ENCODE measurements at regions not wholly inside any gene's neighbourhood (a gene's known extent, or its start where the extent isn't known, plus 50 kb on each side); places are given as distances from the start of the nearest gene placed in this dataset.

- TF ChIP-seq EZH2phosphoT487 (IDR thresholded peaks at IDR 0.05; ENCODE audit: insufficient read depth, low read depth) (no peak), EZH2 (IDR thresholded peaks at IDR 0.05; ENCODE audit: insufficient read depth, poor library complexity, severe bottlenecking) (no peak)
- no peaks in the 10 kb centered on the region; the same call in 1 of the 2 replicates for H3K27me3 ChIP-seq (replicated peaks; ENCODE audit: insufficient read depth)
- WGBS, 2 experiments (ENCODE audit: low coverage in 1 of 2, low lambda C conversion rate in 2 of 2, missing lambda C conversion rate in 2 of 2), result 10 to 15% methylated on average over 2 of the region's 2 CpGs
- H3K36me3 ChIP-seq (ENCODE audit: low read depth), result no peaks in the 10 kb centered on the region
- H2AFZ ChIP-seq, result no peak overlapping the region
- no peaks in the 10 kb centered on the region for H3K79me2 ChIP-seq (ENCODE audit: insufficient read depth)
- H3K9me2 ChIP-seq (ENCODE audit: insufficient read depth), result no peaks in the 10 kb centered on the region
- H3K9me3 ChIP-seq (ENCODE audit: low read depth), result no peaks in the 10 kb centered on the region
- H3F3A ChIP-seq (ENCODE audit: insufficient read depth), result no peaks in the 10 kb centered on the region
- no peak overlapping the region for H3K4me2 ChIP-seq (ENCODE audit: unreplicated experiment)
- peak; percentile 41 for DNase-seq
- H3K4me3 ChIP-seq, result no peak overlapping the region
- no peak overlapping the region for H3K9ac ChIP-seq
- no peak overlapping the region for H3K27ac ChIP-seq
- in situ Hi-C loops (cut with MboI), result no loop called here
- H4K20me1 ChIP-seq (ENCODE audit: insufficient read depth), result no peaks in the 10 kb centered on the region
- H3K4me1 ChIP-seq (ENCODE audit: insufficient read depth), result peaks cover 6% of the 10 kb centered on the region
Observed at GRCh38 chr2:221943076-221943810, 355.6 kb downstream of the PAX3 start.

GRCh38 chr2:221931251-221931991 lies 359.3 kb upstream of the EPHA4 start:
- WGBS, 2 experiments (ENCODE audit: low coverage in 1 of 2, low lambda C conversion rate in 2 of 2, missing lambda C conversion rate in 2 of 2), result 61 to 63% methylated on average over 6 of the region's 6 CpGs
- no peaks in the 10 kb centered on the region for H3K9me3 ChIP-seq (ENCODE audit: low read depth)
- no peaks in the 10 kb centered on the region for H3F3A ChIP-seq (ENCODE audit: insufficient read depth)
- in situ Hi-C loops (cut with MboI), result no loop called here
- no peaks in the 10 kb centered on the region for H3K9me2 ChIP-seq (ENCODE audit: insufficient read depth)
- no peak overlapping the region for H2AFZ ChIP-seq
- H3K27ac ChIP-seq, result no peak overlapping the region
- no peak overlapping the region for H3K4me3 ChIP-seq
- no peak overlapping the region for H3K4me2 ChIP-seq (ENCODE audit: unreplicated experiment)
- TF ChIP-seq EZH2phosphoT487 (IDR thresholded peaks at IDR 0.05; ENCODE audit: insufficient read depth, low read depth) (no peak), EZH2 (IDR thresholded peaks at IDR 0.05; ENCODE audit: insufficient read depth, poor library complexity, severe bottlenecking) (no peak)
- peaks cover 2% of the 10 kb centered on the region; the same call in 1 of the 2 replicates for H3K27me3 ChIP-seq (replicated peaks; ENCODE audit: insufficient read depth)
- H3K9ac ChIP-seq, result no peak overlapping the region
- no peak for DNase-seq
- no peaks in the 10 kb centered on the region for H3K4me1 ChIP-seq (ENCODE audit: insufficient read depth)
- H3K79me2 ChIP-seq (ENCODE audit: insufficient read depth), result no peaks in the 10 kb centered on the region
- H3K36me3 ChIP-seq (ENCODE audit: low read depth), result no peaks in the 10 kb centered on the region
- H4K20me1 ChIP-seq (ENCODE audit: insufficient read depth), result no peaks in the 10 kb centered on the region

GRCh38 chr2:221929259-221929658 lies 357.2 kb upstream of the EPHA4 start:
- H3K36me3 ChIP-seq (ENCODE audit: low read depth), result no peaks in the 10 kb centered on the region
- 0 to 5% methylated on average over 1 of the region's 1 CpG for WGBS, 2 experiments (ENCODE audit: low coverage in 1 of 2, low lambda C conversion rate in 2 of 2, missing lambda C conversion rate in 2 of 2)
- no peaks in the 10 kb centered on the region for H3K9me3 ChIP-seq (ENCODE audit: low read depth)

GRCh38 chr2:221926327-221926726 lies 354.2 kb upstream of the EPHA4 start:
- Histone ChIP-seq H3F3A (ENCODE audit: insufficient read depth) (no peaks in the 10 kb centered on the region), H3K9me2 (ENCODE audit: insufficient read depth) (no peaks in the 10 kb centered on the region), H3K9me3 (ENCODE audit: low read depth) (no peaks in the 10 kb centered on the region), H3K27me3 (replicated peaks; ENCODE audit: insufficient read depth) (0 out of 2 replicates have a peak, but pooled peaks cover 2% of the 10 kb centered on the region), H3K27ac (no peak overlapping the region), H2AFZ (no peak overlapping the region), H3K4me3 (no peak overlapping the region), H3K4me1 (ENCODE audit: insufficient read depth) (no peaks in the 10 kb centered on the region), H3K9ac (no peak overlapping the region), H4K20me1 (ENCODE audit: insufficient read depth) (no peaks in the 10 kb centered on the region), H3K79me2 (ENCODE audit: insufficient read depth) (no peaks in the 10 kb centered on the region), H3K36me3 (ENCODE audit: low read depth) (no peaks in the 10 kb centered on the region), H3K4me2 (ENCODE audit: unreplicated experiment) (no peak overlapping the region)
- in situ Hi-C loops (cut with MboI), result no loop called here
- no peak for DNase-seq
- 28 to 30% methylated on average over 2 of the region's 2 CpGs for WGBS, 2 experiments (ENCODE audit: low coverage in 1 of 2, low lambda C conversion rate in 2 of 2, missing lambda C conversion rate in 2 of 2)
- TF ChIP-seq EZH2 (IDR thresholded peaks at IDR 0.05; ENCODE audit: insufficient read depth, poor library complexity, severe bottlenecking) (no peak), EZH2phosphoT487 (IDR thresholded peaks at IDR 0.05; ENCODE audit: insufficient read depth, low read depth) (no peak)

More at GRCh38 chr2:221929259-221929658, 357.2 kb upstream of the EPHA4 start:
- in situ Hi-C loops (cut with MboI), result no loop called here
- H3K79me2 ChIP-seq (ENCODE audit: insufficient read depth), result no peaks in the 10 kb centered on the region
- H3K27ac ChIP-seq, result no peak overlapping the region
- no peak overlapping the region for H2AFZ ChIP-seq
- no peak overlapping the region for H3K4me2 ChIP-seq (ENCODE audit: unreplicated experiment)
- no peaks in the 10 kb centered on the region for H3K4me1 ChIP-seq (ENCODE audit: insufficient read depth)
- H3K4me3 ChIP-seq, result no peak overlapping the region
- H3K27me3 ChIP-seq (replicated peaks; ENCODE audit: insufficient read depth), result peaks cover 2% of the 10 kb centered on the region; the same call in 1 of the 2 replicates
- H4K20me1 ChIP-seq (ENCODE audit: insufficient read depth), result no peaks in the 10 kb centered on the region
- H3K9me2 ChIP-seq (ENCODE audit: insufficient read depth), result no peaks in the 10 kb centered on the region
- TF ChIP-seq EZH2 (IDR thresholded peaks at IDR 0.05; ENCODE audit: insufficient read depth, poor library complexity, severe bottlenecking), result no peak
- TF ChIP-seq EZH2phosphoT487 (IDR thresholded peaks at IDR 0.05; ENCODE audit: insufficient read depth, low read depth), result no peak
- DNase-seq, result no peak
- H3K9ac ChIP-seq, result no peak overlapping the region
- no peaks in the 10 kb centered on the region for H3F3A ChIP-seq (ENCODE audit: insufficient read depth)
